Keratinocyte (primary cell): ENCODE measurements at regions not wholly inside any gene's neighbourhood (a gene's known extent, or its start where the extent isn't known, plus 50 kb on each side); places are given as distances from the start of the nearest gene placed in this dataset.

ENCODE experiments used
- DNase-seq: peaks from one replicate; pipeline ENCODE4 v3.0.0-alpha.2; 2011; ENCODE audit warnings: low read depth, missing footprints, low spot score
- FAIRE-seq: peaks from 2 replicates; lab custom pipeline; 2011; peaks lifted over from hg19 to GRCh38; lab: Jason Lieb, UNC
- H2AFZ ChIP-seq: 2 replicates; pipeline ENCODE4 v1.6.0; 2012; ENCODE audit warnings: low read length, control low read depth, inconsistent platforms; ENCODE audit not compliant: control insufficient read depth
- H3K27ac ChIP-seq: 2 replicates; pipeline ENCODE4 v1.5.1; 2011; ENCODE audit warnings: low read length; ENCODE audit not compliant: control insufficient read depth, insufficient read depth
- H3K27me3 ChIP-seq: 3 replicates; pipeline ENCODE4 v1.6.0; 2011; ENCODE audit warnings: low read length; ENCODE audit not compliant: control insufficient read depth, insufficient read depth; ENCODE audit errors: extremely low read depth
- H3K36me3 ChIP-seq, 2 experiments: 2 replicates in 1 of 2; 3 replicates in 1 of 2; pipeline ENCODE4 v1.5.1; 2011; ENCODE audit warnings: low read length in 2 of 2, mild to moderate bottlenecking in 1 of 2; ENCODE audit not compliant: control insufficient read depth in 2 of 2, insufficient read depth in 2 of 2; ENCODE audit errors: extremely low read depth in 1 of 2
- H3K4me1 ChIP-seq: 3 replicates; pipeline ENCODE4 v1.5.1; 2011; ENCODE audit warnings: low read length; ENCODE audit not compliant: control insufficient read depth, insufficient read depth; ENCODE audit errors: extremely low read depth
- H3K4me2 ChIP-seq: 3 replicates; pipeline ENCODE4 v1.6.0; 2011; ENCODE audit warnings: low read depth, low read length; ENCODE audit not compliant: control insufficient read depth, insufficient read depth; ENCODE audit errors: extremely low read depth
- H3K4me3 ChIP-seq, 3 experiments: fragments of 200-600 bp in 1 of 3; sonication (generic) in 1 of 3; 2 replicates in 2 of 3; 3 replicates in 1 of 3; pipeline ENCODE4 v1.5.1; 2011 to 2016; ENCODE audit warnings: low read length in 3 of 3, mild to moderate bottlenecking in 3 of 3, control low read depth in 2 of 3, inconsistent platforms in 1 of 3, low read depth in 1 of 3, mixed read lengths in 1 of 3, mixed run types in 1 of 3, moderate library complexity in 1 of 3; ENCODE audit not compliant: control insufficient read depth in 2 of 3, insufficient read depth in 2 of 3; ENCODE audit errors: extremely low read depth in 1 of 3
- H3K79me2 ChIP-seq: 2 replicates; pipeline ENCODE4 v1.6.0; 2012; ENCODE audit warnings: low read length; ENCODE audit not compliant: control insufficient read depth, insufficient read depth
- H3K9ac ChIP-seq: 3 replicates; pipeline ENCODE4 v1.6.0; 2011; ENCODE audit warnings: low read length; ENCODE audit not compliant: control insufficient read depth, insufficient read depth; ENCODE audit errors: extremely low read depth
- H3K9me1 ChIP-seq: 3 replicates; pipeline ENCODE4 v1.6.0; 2011; ENCODE audit warnings: low read length; ENCODE audit not compliant: control insufficient read depth, insufficient read depth; ENCODE audit errors: extremely low read depth
- H3K9me3 ChIP-seq: 2 replicates; pipeline ENCODE4 v1.5.1; 2012; ENCODE audit warnings: low read depth, low read length; ENCODE audit not compliant: control insufficient read depth
- H4K20me1 ChIP-seq: 3 replicates; pipeline ENCODE4 v1.6.0; 2011; ENCODE audit warnings: low read length; ENCODE audit not compliant: control insufficient read depth, insufficient read depth; ENCODE audit errors: extremely low read depth
- EZH2 ChIP-seq: IDR thresholded peaks from one replicate; pipeline ENCODE4 v1.6.1; 2012; ENCODE audit warnings: inconsistent platforms, mild to moderate bottlenecking, low read length, moderate library complexity
- dilution Hi-C: fragments of 300-500 bp; cut with MboI; formaldehyde crosslinking; loops from one replicate; pipeline ENCODE4 v1.7.0; 2020; ENCODE audit warnings: low sequenced_read_pairs; ENCODE audit not compliant: extremely low pct_ligation_motif_present
- TF ChIP-seq, protein P1 (sequence below), 3 experiments: IDR thresholded peaks in 1 of 3; conservative IDR thresholded peaks in 1 of 3; optimal IDR thresholded peaks in 1 of 3; 2 replicates in 2 of 3; 3 replicates in 1 of 3; pipeline versions ENCODE3 to v1.5.1; 2011; ENCODE audit warnings: low read length in 3 of 3, mild to moderate bottlenecking in 3 of 3, moderate library complexity in 2 of 3, control low read depth in 1 of 3, inconsistent platforms in 1 of 3; ENCODE audit not compliant: insufficient read depth in 2 of 3; ENCODE audit errors: extremely low read depth in 1 of 3

GRCh38 chr5:97434021-97434420, 251.0 kb upstream of the RIOK2 start:
- Histone ChIP-seq H3K4me2 (no peak overlapping the region), H4K20me1 (no peaks in the 10 kb centered on the region), H3K4me3 (no peak overlapping the region), H3K9me3 (no peaks in the 10 kb centered on the region), H3K27ac (no peak overlapping the region), H3K9me1 (no peaks in the 10 kb centered on the region), H3K79me2 (no peaks in the 10 kb centered on the region), H3K36me3 (no peaks in the 10 kb centered on the region), H3K4me1 (no peaks in the 10 kb centered on the region), H2AFZ (no peak overlapping the region), H3K27me3 (no peaks in the 10 kb centered on the region), H3K9ac (no peak overlapping the region)
- FAIRE-seq (no peak), DNase-seq (no peak)
- TF ChIP-seq, protein P1, sequence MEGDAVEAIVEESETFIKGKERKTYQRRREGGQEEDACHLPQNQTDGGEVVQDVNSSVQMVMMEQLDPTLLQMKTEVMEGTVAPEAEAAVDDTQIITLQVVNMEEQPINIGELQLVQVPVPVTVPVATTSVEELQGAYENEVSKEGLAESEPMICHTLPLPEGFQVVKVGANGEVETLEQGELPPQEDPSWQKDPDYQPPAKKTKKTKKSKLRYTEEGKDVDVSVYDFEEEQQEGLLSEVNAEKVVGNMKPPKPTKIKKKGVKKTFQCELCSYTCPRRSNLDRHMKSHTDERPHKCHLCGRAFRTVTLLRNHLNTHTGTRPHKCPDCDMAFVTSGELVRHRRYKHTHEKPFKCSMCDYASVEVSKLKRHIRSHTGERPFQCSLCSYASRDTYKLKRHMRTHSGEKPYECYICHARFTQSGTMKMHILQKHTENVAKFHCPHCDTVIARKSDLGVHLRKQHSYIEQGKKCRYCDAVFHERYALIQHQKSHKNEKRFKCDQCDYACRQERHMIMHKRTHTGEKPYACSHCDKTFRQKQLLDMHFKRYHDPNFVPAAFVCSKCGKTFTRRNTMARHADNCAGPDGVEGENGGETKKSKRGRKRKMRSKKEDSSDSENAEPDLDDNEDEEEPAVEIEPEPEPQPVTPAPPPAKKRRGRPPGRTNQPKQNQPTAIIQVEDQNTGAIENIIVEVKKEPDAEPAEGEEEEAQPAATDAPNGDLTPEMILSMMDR (optimal IDR thresholded peaks at IDR 0.05 in 1 of 3, IDR thresholded peaks at IDR 0.05 in 1 of 3, conservative IDR thresholded peaks at IDR 0.05 in 1 of 3; ENCODE audit: extremely low read depth in 1 of 3, insufficient read depth in 2 of 3, low read length in 3 of 3) = no peak
- no peak for TF ChIP-seq EZH2
- dilution Hi-C loops = no loop called here

DNA sequence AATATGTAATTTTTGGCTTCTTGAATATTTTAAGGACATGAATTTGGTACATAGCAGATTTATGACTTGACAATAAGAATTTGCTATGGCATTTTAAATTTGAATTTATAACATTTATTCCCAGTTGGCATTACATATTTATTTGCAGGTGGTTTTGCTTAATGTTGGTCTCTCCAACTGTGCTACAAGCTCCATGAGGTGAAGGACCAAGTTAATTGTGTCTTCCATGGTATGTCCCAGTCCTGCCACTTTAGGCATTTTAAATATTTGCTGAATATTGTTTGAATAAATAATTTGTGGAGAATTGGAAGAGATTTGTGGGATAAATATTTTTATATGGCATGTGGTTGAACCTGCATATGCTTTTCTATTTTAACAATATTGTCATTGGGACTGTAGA, 253.4 kb upstream of the RIOK2 start:
- Histone ChIP-seq H3K9me3 (no peaks in the 10 kb centered on the region), H4K20me1 (no peaks in the 10 kb centered on the region), H3K9ac (no peak overlapping the region), H3K4me1 (no peaks in the 10 kb centered on the region), H3K9me1 (no peaks in the 10 kb centered on the region), H3K79me2 (no peaks in the 10 kb centered on the region), H3K27me3 (no peaks in the 10 kb centered on the region), H3K27ac (no peak overlapping the region), H3K36me3 (no peaks in the 10 kb centered on the region), H2AFZ (no peak overlapping the region), H3K4me2 (no peak overlapping the region), H3K4me3 (no peak overlapping the region)
- dilution Hi-C loops = no loop called here
- TF ChIP-seq, protein P1 (optimal IDR thresholded peaks at IDR 0.05 in 1 of 3, IDR thresholded peaks at IDR 0.05 in 1 of 3, conservative IDR thresholded peaks at IDR 0.05 in 1 of 3; ENCODE audit: extremely low read depth in 1 of 3, insufficient read depth in 2 of 3, low read length in 3 of 3) = no peak
- no peak for TF ChIP-seq EZH2
- FAIRE-seq (no peak), DNase-seq (no peak)
